T-helper 2 cell treated with Interferon-gamma antibody and Interleukin-4, amounts not matched to agents 5 μg/mL and 100 μg/mL, for 36 hours (primary cell): ENCODE measurements at regions not wholly inside any gene's neighbourhood (a gene's known extent, or its start where the extent isn't known, plus 50 kb on each side); places are given as distances from the start of the nearest gene placed in this dataset.

ENCODE experiments used
- DNase-seq: peaks from one replicate; pipeline ENCODE4 v3.0.0; 2021; ENCODE audit warnings: low spot score
- H3K27ac Mint-ChIP-seq: one replicate; pipeline ENCODE4 v1.8.0; 2021; ENCODE audit warnings: mild to moderate bottlenecking, mixed read lengths
- H3K27me3 Mint-ChIP-seq: one replicate; pipeline ENCODE4 v1.8.0; 2021; ENCODE audit warnings: low read depth, mixed read lengths
- H3K36me3 Mint-ChIP-seq: one replicate; pipeline ENCODE4 v1.8.0; 2021; ENCODE audit warnings: low read depth, mixed read lengths
- H3K4me1 Mint-ChIP-seq: one replicate; pipeline ENCODE4 v1.8.0; 2021; ENCODE audit warnings: low read depth, mixed read lengths
- H3K4me3 Mint-ChIP-seq: one replicate; pipeline ENCODE4 v1.8.0; 2022; ENCODE audit warnings: mild to moderate bottlenecking, moderate library complexity, mixed read lengths
- H3K9me3 Mint-ChIP-seq: one replicate; pipeline ENCODE4 v1.8.0; 2021; ENCODE audit warnings: mixed read lengths

GRCh38 chr3:110902453-110903085 is 169.0 kb upstream of the NECTIN3 start:
- DNase-seq, result no peak
- Mint-ChIP-seq H3K27me3 (peaks cover 2% of the 10 kb centered on the region), H3K9me3 (no peaks in the 10 kb centered on the region), H3K27ac (no peak overlapping the region), H3K4me3 (no peak overlapping the region), H3K36me3 (no peaks in the 10 kb centered on the region), H3K4me1 (no peaks in the 10 kb centered on the region)

GRCh38 chr3:110903771-110904519 is 167.7 kb upstream of the NECTIN3 start:
- Mint-ChIP-seq H3K27me3 (peaks cover 2% of the 10 kb centered on the region), H3K4me3 (no peak overlapping the region)

GRCh38 chr3:110904520-110904890 is 167.1 kb upstream of the NECTIN3 start:
- H3K9me3 Mint-ChIP-seq, result no peaks in the 10 kb centered on the region
- DNase-seq, result no peak
- no peaks in the 10 kb centered on the region for H3K36me3 Mint-ChIP-seq
- peaks cover 2% of the 10 kb centered on the region for H3K27me3 Mint-ChIP-seq
- H3K4me3 Mint-ChIP-seq, result no peak overlapping the region
- H3K27ac Mint-ChIP-seq, result no peak overlapping the region
- H3K4me1 Mint-ChIP-seq, result no peaks in the 10 kb centered on the region

More at GRCh38 chr3:110903771-110904519, 167.7 kb upstream of the NECTIN3 start:
- no peak for DNase-seq
- no peaks in the 10 kb centered on the region for H3K4me1 Mint-ChIP-seq
- H3K9me3 Mint-ChIP-seq, result no peaks in the 10 kb centered on the region
- H3K27ac Mint-ChIP-seq, result no peak overlapping the region
- H3K36me3 Mint-ChIP-seq, result no peaks in the 10 kb centered on the region

GRCh38 chr3:110905121-110905520 is 166.5 kb upstream of the NECTIN3 start:
- Mint-ChIP-seq H3K27me3 (peaks cover 2% of the 10 kb centered on the region), H3K4me1 (no peaks in the 10 kb centered on the region), H3K27ac (no peak overlapping the region), H3K9me3 (no peaks in the 10 kb centered on the region), H3K36me3 (no peaks in the 10 kb centered on the region), H3K4me3 (no peak overlapping the region)
- no peak for DNase-seq

GRCh38 chr3:110909839-110910238 is 161.8 kb upstream of the NECTIN3 start:
- DNase-seq, result no peak
- H3K4me1 Mint-ChIP-seq, result no peaks in the 10 kb centered on the region
- no peak overlapping the region for H3K27ac Mint-ChIP-seq
- no peaks in the 10 kb centered on the region for H3K36me3 Mint-ChIP-seq
- H3K27me3 Mint-ChIP-seq, result no peaks in the 10 kb centered on the region
- no peaks in the 10 kb centered on the region for H3K9me3 Mint-ChIP-seq
- H3K4me3 Mint-ChIP-seq, result no peak overlapping the region

GRCh38 chr3:110910346-110910955 is 161.2 kb upstream of the NECTIN3 start:
- DNase-seq, result no peak
- Mint-ChIP-seq H3K4me3 (no peak overlapping the region), H3K27me3 (no peaks in the 10 kb centered on the region), H3K4me1 (no peaks in the 10 kb centered on the region), H3K9me3 (no peaks in the 10 kb centered on the region), H3K27ac (no peak overlapping the region), H3K36me3 (no peaks in the 10 kb centered on the region)

- Mint-ChIP-seq H3K4me3 (no peak overlapping the region), H3K9me3 (no peaks in the 10 kb centered on the region), H3K36me3 (no peaks in the 10 kb centered on the region), H3K27ac (no peak overlapping the region), H3K27me3 (no peaks in the 10 kb centered on the region), H3K4me1 (no peaks in the 10 kb centered on the region)
- DNase-seq, result no peak
Measured at GRCh38 chr3:110918963-110919362, 152.7 kb upstream of the NECTIN3 start.

- Mint-ChIP-seq H3K4me1 (no peaks in the 10 kb centered on the region), H3K36me3 (no peaks in the 10 kb centered on the region), H3K4me3 (no peak overlapping the region), H3K27me3 (no peaks in the 10 kb centered on the region), H3K27ac (no peak overlapping the region), H3K9me3 (no peaks in the 10 kb centered on the region)
- no peak for DNase-seq
Measured at GRCh38 chr3:110925798-110926197, 145.8 kb upstream of the NECTIN3 start.

- no peaks in the 10 kb centered on the region for H3K27me3 Mint-ChIP-seq
- no peak for DNase-seq
- no peak overlapping the region for H3K4me3 Mint-ChIP-seq
- no peaks in the 10 kb centered on the region for H3K9me3 Mint-ChIP-seq
- no peak overlapping the region for H3K27ac Mint-ChIP-seq
- no peaks in the 10 kb centered on the region for H3K4me1 Mint-ChIP-seq
- H3K36me3 Mint-ChIP-seq, result no peaks in the 10 kb centered on the region
Measured at GRCh38 chr3:110928016-110928662, 143.5 kb upstream of the NECTIN3 start.

GRCh38 chr3:110929816-110930215 is 141.8 kb upstream of the NECTIN3 start:
- Mint-ChIP-seq H3K4me1 (no peaks in the 10 kb centered on the region), H3K27me3 (no peaks in the 10 kb centered on the region), H3K36me3 (no peaks in the 10 kb centered on the region), H3K9me3 (no peaks in the 10 kb centered on the region), H3K27ac (no peak overlapping the region), H3K4me3 (no peak overlapping the region)
- no peak for DNase-seq

- no peak overlapping the region for H3K4me3 Mint-ChIP-seq
- DNase-seq, result no peak
- H3K27me3 Mint-ChIP-seq, result no peaks in the 10 kb centered on the region
- H3K9me3 Mint-ChIP-seq, result no peaks in the 10 kb centered on the region
- no peaks in the 10 kb centered on the region for H3K36me3 Mint-ChIP-seq
- no peaks in the 10 kb centered on the region for H3K4me1 Mint-ChIP-seq
- H3K27ac Mint-ChIP-seq, result no peak overlapping the region
Measured at GRCh38 chr3:110932567-110932966, 139.0 kb upstream of the NECTIN3 start.

- H3K36me3 Mint-ChIP-seq, result no peaks in the 10 kb centered on the region
- H3K27me3 Mint-ChIP-seq, result peaks cover 2% of the 10 kb centered on the region
- no peak overlapping the region for H3K27ac Mint-ChIP-seq
- no peak for DNase-seq
- H3K4me1 Mint-ChIP-seq, result no peaks in the 10 kb centered on the region
- no peak overlapping the region for H3K4me3 Mint-ChIP-seq
- H3K9me3 Mint-ChIP-seq, result no peaks in the 10 kb centered on the region
Measured at GRCh38 chr3:110933821-110934426, 137.7 kb upstream of the NECTIN3 start.

- Mint-ChIP-seq H3K27ac (no peak overlapping the region), H3K4me1 (no peaks in the 10 kb centered on the region), H3K4me3 (no peak overlapping the region), H3K36me3 (no peaks in the 10 kb centered on the region), H3K9me3 (no peaks in the 10 kb centered on the region), H3K27me3 (peaks cover 2% of the 10 kb centered on the region)
- no peak for DNase-seq
Measured at GRCh38 chr3:110938629-110939028, 133.0 kb upstream of the NECTIN3 start.

- peaks cover 2% of the 10 kb centered on the region for H3K27me3 Mint-ChIP-seq
- H3K27ac Mint-ChIP-seq, result no peak overlapping the region
- DNase-seq, result no peak
- H3K4me3 Mint-ChIP-seq, result no peak overlapping the region
- no peaks in the 10 kb centered on the region for H3K36me3 Mint-ChIP-seq
- no peaks in the 10 kb centered on the region for H3K4me1 Mint-ChIP-seq
- H3K9me3 Mint-ChIP-seq, result peaks cover 5% of the 10 kb centered on the region
Measured at GRCh38 chr3:110940055-110940454, 131.6 kb upstream of the NECTIN3 start.
